Erythroblast (primary cell): ENCODE measurements at regions not wholly inside any gene's neighbourhood (a gene's known extent, or its start where the extent isn't known, plus 50 kb on each side); places are given as distances from the start of the nearest gene placed in this dataset.

ENCODE experiments used
- GATA1 ChIP-seq: IDR thresholded peaks from 2 replicates; pipeline ENCODE4 v1.6.1; 2011; ENCODE audit warnings: low read depth, mild to moderate bottlenecking, control low read depth, low read length, moderate library complexity
- POLR2A ChIP-seq: IDR thresholded peaks from 2 replicates; pipeline ENCODE4 v1.6.1; 2011; ENCODE audit warnings: mild to moderate bottlenecking, low read length

DNA sequence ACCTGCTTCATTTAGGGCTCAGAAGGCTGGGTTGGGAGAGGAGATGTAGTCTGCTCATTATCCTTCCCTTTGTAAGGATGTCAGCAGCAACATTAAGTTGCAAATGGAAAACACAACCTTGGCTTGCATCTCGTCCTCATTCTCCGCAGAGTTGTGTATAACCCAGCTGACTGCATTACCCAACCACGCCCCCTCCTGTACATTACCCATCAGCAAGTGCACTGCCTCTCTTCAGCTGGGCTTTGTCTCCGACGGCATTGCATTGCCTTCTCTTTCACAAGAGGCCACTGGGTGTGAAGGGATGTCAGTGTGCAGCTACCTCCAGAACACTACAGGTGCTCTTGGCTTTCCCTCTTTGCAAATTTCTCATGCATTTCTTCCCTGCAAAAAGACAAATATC lies 128.7 kb upstream of the TSHZ2 start:
- no peak for TF ChIP-seq POLR2A
- no peak for TF ChIP-seq GATA1
